ENCODE measurements at regions not wholly inside any gene's neighbourhood (a gene's known extent, or its start where the extent isn't known, plus 50 kb on each side); places are given as distances from the start of the nearest gene placed in this dataset.

GRCh38 chr13:18961383-18962117 is 220.1 kb downstream of the TUBA3C start:
- TF ChIP-seq CTCF (IDR thresholded peaks at IDR 0.05; ENCODE audit: low read depth, low read length) (no peak), EZH2phosphoT487 (IDR thresholded peaks at IDR 0.05; ENCODE audit: low read depth) (no peak)
